ENCODE measurements at regions not wholly inside any gene's neighbourhood (a gene's known extent, or its start where the extent isn't known, plus 50 kb on each side); places are given as distances from the start of the nearest gene placed in this dataset.
"Not testable (repeated sequence)": the region's sequence is repeated elsewhere in the genome, so short reads cannot be mapped to it uniquely, and the experiment has no call there.

DNA sequence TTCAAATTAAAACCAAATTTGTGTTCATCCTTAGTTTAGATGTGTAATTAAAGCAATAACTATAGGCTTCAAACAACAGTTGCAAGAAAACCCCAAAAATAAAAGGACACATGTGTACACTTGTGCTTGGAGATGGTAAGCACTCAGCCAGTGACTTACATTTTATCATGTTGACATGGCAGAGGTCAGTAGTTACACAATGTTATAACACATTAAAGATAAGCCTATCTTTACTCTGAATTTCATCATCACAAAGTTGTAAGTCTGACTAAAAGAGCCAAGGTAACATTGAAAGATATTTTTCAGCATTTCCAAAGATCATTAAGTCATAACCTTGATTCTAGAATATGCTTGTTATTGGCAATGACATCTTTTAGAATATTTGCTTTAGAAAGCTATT is 98.5 kb upstream of the PNPLA4 start:
- no peak for DNase-seq (ENCODE audit: low spot score)

DNA sequence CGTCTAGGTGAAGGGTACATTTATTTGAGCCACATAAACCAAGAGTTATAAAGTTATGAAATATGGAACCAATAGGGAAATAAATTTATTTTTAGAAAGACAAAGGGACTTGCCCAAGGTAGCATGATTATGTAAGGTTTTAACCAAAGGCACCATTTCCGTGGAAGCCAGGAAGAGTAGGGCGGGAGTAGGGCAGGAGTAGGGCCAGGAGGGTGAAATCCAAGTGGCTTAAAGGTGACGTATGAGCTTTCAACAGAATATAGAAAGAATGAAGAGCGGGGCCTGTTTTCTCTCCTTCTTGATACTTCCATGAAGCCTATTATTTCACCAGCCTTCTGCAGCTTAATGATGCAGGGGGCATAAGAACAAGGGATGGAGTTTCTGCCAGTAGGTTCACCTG is 91.7 kb upstream of the PNPLA4 start:
- no peak for DNase-seq (ENCODE audit: low spot score)

DNA sequence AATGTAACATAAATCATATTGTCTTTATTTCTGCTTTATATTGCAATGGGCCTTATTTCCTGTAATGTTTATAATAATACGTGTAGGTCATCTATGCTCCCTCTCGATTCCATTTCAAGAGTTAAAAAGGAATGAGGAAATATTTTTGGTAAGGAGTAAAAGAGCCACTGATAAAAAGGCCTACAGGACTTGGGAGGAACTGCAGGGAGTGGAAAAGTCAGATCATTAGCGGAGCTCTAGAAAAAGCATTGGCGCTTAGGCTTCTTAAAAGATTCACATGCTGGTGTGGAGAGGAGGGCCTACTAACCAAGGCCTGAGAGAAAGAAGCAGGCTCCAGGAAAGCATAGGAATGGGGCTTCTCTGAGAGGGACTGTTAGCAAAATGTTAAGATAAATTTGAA is 82.9 kb upstream of the PNPLA4 start:
- no peak for DNase-seq (ENCODE audit: low spot score)

DNA sequence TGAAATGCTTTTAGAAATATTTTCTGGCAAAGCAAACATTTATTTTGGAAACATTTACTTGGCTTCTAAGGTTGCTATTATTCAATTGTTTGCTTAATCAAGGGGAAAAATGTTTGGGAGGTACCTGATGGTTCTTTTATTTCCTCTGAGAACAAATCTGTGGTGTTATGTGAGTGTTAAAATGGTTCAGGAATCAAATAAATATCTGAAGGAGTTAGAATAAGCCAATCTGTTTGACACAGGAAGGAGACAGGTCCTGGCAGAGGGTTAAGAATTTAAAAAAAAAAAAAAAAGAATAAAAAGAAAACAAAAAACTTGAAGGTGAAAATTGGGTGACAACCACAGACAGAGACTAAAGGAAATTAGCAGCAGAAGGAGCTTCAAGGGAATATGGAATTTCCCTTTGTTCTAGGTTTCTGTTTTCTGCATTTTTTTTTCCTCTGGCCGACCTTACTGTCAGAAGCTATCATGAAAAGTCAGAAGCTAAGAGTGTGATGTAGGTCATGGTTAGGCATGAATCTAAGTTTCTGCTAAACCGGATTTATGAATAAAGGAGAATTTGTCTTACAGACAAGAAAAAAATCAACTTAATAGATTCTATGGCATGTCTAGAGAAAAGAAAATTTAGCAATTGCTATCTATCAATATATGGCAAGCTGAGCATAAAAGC is 78.6 kb upstream of the PNPLA4 start:
- no peak for DNase-seq (ENCODE audit: low spot score)

DNA sequence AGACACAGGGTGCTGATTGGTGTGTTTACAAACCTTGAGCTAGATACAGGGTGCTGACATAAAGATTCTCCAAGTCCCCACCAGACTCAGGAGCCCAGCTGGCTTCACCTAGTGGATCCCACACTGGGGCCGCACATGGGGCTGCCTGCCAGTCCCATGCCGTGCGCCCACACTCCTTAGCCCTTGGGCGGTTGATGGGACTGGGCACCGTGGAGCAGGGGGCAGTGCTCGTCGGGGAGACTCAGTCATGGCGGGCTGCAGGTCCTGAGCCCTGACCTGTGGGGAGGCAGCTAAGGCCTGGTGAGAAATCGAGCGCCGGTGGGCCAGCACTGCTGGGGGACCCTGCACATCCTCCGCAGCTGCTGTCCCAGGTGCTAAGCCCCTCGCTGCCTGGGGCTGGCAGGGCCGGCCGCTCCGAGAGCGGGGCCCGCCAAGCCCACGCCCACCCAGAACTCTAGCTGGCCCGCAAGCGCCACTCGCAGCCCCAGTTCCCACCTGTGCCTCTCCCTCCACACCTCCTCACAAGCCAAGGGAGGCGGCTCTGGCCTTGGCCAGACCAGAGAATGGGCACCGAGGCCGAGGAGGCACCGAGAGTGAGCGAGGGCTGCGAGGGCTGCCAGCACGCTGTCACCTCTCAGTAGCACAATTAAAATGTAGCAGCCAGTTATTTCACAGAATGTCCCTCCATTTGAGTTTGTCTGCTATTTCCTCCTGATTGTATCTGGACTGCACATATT is 76.1 kb upstream of the PNPLA4 start:
- no peak for DNase-seq (ENCODE audit: low spot score)

DNA sequence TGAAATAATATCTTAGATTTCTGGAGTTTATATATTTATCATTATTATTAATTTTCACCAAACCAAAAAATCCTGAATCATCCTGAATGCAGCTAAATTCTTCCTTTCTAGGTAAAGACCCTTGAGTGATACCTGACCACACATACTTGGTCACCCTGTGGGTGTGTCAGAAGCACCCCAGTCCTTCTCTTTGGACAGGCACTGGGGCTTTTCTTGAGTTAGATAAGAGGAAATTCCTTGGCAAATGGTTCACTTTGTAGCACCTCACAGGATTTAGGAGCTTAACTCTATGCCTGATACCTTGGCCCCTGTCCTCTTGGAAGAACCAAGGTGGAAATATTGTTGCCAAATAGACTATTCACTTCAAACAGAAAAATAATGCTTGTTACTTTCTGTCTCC is 69.6 kb upstream of the PNPLA4 start:
- no peak for DNase-seq (ENCODE audit: low spot score)

DNA sequence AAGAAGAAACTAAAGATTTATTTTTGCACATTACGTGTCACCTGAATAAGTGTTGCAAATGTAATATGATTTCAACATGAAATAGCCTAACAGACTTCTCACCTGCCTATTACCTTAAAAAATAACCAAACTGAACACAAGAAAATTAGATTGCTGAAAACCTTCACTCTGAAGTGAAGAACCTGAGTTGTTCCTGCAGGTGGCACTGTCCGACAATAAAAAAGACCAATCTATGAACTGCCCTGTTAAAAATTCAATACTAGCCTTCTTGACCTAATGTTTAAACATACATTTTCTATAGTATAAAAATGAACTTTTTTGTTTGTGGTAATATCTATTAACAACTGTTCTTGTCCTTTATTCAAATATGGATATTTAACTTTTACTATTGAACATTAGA is 69.2 kb upstream of the PNPLA4 start:
- DNase-seq (ENCODE audit: low spot score) = peak; percentile 13

DNA sequence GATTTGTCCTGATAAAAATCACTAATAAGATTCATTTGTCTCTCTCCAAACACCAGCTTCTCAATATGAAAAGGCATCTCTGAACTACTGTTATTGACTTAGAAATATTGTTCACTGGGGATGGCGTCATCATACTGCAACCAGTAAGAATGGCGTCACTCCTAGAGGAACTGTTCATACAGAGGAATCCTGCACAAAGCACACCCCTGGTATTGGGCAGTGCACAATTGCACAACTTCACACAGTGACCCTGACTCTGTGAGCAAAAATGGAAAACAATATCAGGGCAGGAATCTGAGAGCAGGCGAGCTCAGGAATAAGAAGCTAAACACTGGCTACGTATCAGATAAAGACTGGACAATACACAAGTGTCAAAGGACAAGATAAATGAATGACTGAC is 66.7 kb upstream of the PNPLA4 start:
- DNase-seq (ENCODE audit: low spot score) = no peak

DNA sequence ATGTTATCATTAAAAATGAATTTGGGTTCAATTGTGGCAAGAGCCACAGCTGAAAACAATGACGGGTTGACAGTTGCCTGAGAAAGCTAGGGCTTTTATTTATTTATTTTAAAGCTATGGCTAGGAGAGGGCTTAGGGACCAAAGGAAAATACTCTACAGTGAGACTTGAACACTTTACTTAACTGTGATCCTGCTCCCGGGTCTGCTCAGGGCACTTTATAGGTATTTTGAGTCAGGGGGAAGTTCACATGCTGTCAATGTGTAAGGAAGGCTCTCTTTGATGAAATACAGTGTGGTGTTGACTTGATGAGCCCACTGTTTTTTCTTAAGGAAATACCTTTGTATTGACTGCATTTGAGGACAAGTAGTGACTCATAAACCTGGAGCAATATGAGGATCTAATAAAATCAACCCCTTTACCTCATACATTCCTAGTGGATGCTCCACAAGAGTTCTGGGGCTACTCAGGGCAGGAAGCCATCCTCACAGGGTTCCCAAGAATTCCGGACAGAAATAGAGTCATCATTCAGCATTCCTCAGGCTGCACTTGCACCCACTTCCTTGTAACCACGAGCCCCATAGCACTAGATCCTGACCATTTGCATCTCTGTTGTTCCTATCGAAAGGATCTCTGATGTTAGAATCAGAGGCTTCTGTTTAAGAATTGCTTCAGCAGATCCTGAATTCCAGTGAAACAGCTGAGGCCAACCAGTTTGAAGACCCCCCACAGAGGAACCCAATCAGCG is 61.0 kb upstream of the PNPLA4 start:
- DNase-seq (ENCODE audit: low spot score) = not testable (repeated sequence)

DNA sequence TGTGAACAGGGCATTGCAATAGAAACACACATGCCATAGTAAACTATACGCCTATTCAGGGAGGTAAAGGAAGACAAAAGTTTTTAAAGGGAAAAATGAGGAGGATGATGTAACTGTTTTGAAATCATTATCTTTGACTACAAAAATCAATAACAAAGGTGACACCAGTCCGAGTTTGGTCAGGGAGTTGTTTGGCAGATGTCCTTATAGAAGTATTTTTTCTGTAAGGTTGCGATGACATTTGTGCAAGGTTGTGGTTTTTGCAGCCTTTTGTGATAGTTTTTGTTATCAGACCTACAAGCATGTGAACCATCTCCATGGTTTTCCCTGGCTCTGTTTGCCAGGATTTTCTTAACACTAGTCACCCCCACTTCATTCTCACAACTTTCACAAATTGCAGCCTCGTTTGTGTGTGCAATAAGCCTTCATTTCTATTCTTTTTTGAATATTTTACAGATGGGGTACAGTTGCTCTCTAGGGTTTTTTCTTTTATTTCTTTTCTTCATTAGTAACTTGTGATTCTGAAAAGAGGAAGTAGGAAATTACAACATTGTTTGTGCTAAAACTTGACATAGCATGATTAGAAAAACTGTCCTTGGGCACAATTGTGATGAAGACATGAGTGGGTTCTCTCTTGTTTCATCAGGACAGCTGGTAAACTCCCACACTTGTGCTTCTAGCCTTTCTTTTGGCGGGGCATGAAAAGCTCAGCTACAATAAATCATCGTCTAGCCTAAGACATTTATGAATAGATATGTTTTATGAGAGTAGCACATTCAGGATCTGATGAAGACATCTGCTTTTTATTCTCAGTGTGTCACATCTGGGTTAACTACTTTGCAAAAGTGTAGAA is 60.2 kb upstream of the PNPLA4 start:
- DNase-seq (ENCODE audit: low spot score) = no peak

DNA sequence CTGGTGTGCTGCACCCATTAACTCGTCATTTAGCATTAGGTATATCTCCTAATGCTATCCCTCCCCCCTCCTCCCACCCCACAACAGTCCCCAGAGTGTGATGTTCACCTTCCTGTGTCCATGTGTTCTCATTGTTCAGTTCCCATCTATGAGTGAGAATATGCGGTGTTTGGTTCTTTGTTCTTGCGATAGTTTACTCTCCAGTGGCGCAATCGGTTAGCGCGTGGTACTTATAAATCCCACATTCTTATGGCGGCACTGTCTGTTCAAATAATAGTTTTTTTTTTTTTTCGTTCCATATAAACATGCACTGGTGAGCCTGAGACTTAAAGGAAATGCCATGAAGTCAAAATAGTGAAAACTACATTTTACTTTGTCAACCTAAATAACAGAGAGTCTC is 59.5 kb upstream of the PNPLA4 start:
- not testable (repeated sequence) for DNase-seq (ENCODE audit: low spot score)

DNA sequence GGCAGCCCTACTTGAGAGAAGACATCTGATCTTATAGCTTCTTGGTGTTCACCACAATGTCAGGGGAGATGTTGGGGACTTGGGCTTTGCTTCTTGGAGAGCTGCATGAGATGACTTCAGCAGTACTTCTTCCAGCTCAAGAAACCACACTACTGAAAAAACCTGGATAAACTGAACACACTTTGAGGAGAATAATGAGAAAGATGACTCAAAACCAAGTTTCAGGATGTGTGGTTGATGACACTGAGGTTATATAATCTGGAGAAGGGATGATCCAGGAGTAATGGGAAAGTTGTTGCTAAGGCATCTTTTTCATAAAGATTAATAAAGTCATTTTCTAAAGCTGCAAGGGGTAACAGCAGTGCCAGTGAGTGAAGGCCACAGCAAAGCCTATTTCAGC is 58.4 kb upstream of the PNPLA4 start:
- DNase-seq (ENCODE audit: low spot score) = no peak

DNA sequence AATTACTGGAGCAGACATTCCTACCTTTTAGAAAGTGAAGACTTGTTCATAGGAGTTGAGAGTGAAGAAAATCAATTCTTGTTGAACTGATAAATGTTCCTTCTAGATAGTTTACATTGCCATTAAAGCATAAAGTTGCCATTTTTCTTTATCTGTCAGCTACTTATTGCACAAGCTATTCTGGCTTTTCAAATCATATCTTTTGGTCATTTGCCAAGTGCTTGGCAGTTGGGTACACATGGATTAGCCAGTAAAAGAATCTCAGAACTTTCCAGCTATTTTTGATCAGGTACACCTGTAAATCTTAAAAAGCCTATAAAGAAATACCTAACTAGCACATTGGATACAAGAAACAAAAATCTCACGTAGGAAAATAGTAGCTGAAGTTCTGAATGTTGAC is 56.4 kb upstream of the PNPLA4 start:
- DNase-seq (ENCODE audit: low spot score) = no peak
